Coronary artery (tissue), 2 donors: ENCODE measurements at regions not wholly inside any gene's neighbourhood (a gene's known extent, or its start where the extent isn't known, plus 50 kb on each side); places are given as distances from the start of the nearest gene placed in this dataset.

Experiments
- DNase-seq: peaks from one replicate; pipeline ENCODE4 v3.0.0-alpha.2; 2017; ENCODE audit warnings: low spot score
- H3K27ac ChIP-seq, 2 donors: fragments of 200-600 bp; sonication (generic); one replicate each; pipeline ENCODE4 v1.5.1; 2016 to 2019
- H3K4me3 ChIP-seq: fragments of 200-600 bp; sonication (generic); 2 replicates; pipeline ENCODE4 v1.5.1; 2016; ENCODE audit warnings: mild to moderate bottlenecking, moderate library complexity
- TF ChIP-seq, protein P1 (sequence below): fragments of 200-600 bp; sonication (generic); IDR thresholded peaks from one replicate; pipeline ENCODE4 v1.5.1; 2019; ENCODE audit warnings: antibody characterized with exemption

DNA sequence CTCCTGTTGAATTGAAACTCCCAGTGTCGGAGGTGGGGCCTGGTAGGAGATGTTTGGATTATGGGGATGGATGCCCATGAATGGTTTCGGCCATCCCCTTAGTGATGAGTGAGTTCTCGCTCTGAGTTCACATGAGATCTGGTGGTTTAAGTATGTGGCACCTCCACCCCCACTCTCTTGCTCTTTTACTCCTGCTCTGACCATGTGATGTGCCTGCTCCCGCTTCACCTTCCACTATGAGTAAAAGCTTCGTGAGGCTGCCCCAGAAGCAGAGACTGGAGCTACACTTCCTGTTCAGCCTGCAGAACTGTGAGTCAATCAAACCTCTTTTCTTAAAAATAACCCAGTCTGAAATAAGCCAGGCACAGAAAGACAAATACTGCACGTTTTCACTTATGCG, 512.4 kb downstream of the HS3ST4 start:
- TF ChIP-seq, protein P1, sequence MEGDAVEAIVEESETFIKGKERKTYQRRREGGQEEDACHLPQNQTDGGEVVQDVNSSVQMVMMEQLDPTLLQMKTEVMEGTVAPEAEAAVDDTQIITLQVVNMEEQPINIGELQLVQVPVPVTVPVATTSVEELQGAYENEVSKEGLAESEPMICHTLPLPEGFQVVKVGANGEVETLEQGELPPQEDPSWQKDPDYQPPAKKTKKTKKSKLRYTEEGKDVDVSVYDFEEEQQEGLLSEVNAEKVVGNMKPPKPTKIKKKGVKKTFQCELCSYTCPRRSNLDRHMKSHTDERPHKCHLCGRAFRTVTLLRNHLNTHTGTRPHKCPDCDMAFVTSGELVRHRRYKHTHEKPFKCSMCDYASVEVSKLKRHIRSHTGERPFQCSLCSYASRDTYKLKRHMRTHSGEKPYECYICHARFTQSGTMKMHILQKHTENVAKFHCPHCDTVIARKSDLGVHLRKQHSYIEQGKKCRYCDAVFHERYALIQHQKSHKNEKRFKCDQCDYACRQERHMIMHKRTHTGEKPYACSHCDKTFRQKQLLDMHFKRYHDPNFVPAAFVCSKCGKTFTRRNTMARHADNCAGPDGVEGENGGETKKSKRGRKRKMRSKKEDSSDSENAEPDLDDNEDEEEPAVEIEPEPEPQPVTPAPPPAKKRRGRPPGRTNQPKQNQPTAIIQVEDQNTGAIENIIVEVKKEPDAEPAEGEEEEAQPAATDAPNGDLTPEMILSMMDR, result no peak
- Histone ChIP-seq H3K27ac (no peak overlapping the region), H3K4me3 (no peak overlapping the region)
- DNase-seq, result no peak

DNA sequence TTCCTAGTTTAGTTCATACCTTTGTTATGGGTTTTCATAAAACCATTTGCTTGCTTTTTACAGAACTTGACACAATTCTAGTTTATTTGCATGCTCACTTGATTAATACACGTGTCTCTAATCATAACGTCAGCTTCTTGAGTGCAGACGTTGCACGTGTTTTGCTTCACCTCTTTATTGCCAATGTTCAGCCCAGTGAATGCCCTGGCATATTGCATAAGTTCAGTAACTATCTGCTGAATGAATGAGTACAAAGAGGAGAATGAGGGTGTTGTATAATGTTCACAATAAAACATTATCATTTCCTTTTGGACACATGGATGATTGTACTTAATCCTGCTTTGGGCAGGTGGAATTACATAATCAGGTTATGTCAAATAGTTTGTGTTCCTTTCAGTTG, 519.8 kb downstream of the HS3ST4 start:
- no peak overlapping the region for H3K4me3 ChIP-seq
- TF ChIP-seq, protein P1, result no peak
- H3K27ac ChIP-seq, result no peak overlapping the region
- DNase-seq, result no peak

DNA sequence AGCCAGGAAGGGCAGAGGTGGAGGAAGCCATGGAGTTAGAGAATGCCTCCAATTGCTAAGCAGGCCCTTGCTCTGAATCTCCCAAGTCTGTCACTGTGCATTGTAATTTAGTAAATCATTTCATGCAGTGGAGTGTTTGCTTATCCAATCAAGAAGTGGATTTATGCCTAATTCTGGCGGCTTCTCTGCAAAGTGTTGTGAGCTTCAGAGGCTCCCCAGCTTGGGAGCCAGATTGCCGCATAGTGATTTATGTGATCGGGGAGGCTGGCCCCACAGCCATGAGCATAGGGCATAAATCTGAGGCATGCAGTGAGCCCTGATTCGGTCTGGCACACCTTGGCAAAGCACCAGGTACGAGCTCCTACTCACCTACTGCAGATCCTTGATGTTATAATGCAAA, 520.8 kb downstream of the HS3ST4 start:
- no peak overlapping the region for H3K27ac ChIP-seq
- H3K4me3 ChIP-seq, result no peak overlapping the region
- no peak for DNase-seq
- TF ChIP-seq, protein P1, result no peak

DNA sequence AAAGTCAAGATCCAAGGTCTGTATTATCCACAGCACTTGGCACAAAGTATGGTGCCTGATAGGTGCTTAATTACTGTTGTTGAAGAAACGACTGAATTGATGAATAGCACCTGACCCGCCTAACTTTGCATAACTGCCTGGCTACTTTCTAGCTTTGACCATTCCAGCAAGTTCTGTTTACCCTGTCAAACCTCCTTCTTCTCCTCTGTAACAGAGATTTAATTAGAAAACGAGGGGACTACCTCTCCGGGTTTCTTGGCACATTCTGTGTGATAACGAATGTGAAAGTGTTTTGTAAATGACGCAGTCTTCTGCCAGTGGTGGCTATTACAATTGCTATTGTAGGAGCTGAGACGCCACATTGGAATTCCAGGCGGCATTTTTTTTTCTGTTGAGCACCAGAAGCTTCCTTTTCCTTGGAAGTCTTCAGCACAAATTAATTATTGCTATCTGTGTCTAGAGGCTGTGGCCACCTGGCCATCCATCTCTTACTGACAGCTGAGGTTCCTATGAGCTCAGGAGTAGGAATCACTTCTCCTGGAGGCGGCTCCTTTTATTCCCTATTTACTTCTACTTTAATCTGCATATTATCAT, 522.9 kb downstream of the HS3ST4 start:
- no peak overlapping the region for H3K27ac ChIP-seq
- TF ChIP-seq, protein P1, result no peak
- no peak for DNase-seq
- no peak overlapping the region for H3K4me3 ChIP-seq

DNA sequence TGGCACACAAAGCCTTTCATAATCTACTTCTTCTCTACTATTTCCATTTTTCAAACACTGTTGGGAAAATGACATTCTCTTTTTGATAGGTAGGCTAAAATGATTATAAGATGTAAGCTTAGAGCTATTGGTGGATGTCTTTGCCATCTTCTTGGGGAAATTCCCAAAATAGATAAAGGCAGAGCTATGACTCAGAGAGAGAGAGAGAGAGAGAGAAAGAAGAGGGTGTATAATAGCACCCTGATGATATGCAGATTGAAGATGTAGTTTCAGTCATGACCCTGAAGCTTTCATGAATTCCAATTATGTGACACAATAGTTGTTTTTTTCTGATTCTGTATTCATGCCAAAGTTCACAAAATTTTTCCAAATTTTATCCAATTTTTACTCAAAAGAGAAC, 529.1 kb downstream of the HS3ST4 start:
- Histone ChIP-seq H3K4me3 (no peak overlapping the region), H3K27ac (no peak overlapping the region)
- TF ChIP-seq, protein P1, result no peak
- no peak for DNase-seq

DNA sequence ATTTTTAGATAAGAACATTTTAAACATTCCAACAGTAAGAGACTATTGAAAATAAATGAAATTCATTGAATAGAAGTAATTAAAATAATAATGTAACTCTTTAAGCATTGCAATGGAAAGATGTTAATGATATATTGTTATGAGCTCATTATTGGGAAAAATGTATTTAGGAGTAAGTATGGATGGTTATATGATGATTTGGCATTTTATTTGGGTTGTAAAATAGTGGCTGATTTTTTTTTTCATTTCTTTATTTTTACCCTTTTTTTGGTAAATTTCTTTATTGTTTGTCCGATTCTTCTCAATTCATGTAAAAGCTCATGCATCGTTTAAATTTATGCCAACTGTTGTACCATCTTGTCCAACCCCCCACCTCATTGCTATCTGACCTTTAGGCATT, 539.9 kb downstream of the HS3ST4 start:
- TF ChIP-seq, protein P1, result no peak

DNA sequence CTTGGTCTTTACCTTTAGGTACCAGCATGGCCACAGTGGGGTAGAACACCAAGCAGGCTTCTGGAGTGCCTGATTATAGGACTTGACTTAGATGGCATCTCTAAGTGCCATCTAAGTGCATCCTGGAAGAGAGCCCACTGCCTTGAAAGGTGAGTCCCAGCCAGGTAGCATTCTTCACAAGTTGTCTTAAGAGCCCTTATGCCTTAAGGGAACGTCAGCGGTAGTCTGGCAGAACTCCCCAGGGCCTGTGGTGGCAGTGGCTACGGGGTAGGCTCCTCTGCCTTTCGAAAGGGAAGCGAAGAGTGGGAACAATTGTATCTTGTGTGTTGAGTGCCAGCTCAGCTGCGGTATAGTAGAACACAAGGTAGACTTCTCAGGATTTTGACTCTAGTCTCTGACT, 549.0 kb downstream of the HS3ST4 start:
- H3K4me3 ChIP-seq, result no peak overlapping the region
- TF ChIP-seq, protein P1, result no peak
- H3K27ac ChIP-seq, result no peak overlapping the region
- no peak for DNase-seq

More for the DNA sequence above, 539.9 kb downstream of the HS3ST4 start:
- Histone ChIP-seq H3K27ac (no peak overlapping the region), H3K4me3 (no peak overlapping the region)
- DNase-seq, result no peak
